ENCODE measurements at regions not wholly inside any gene's neighbourhood (a gene's known extent, or its start where the extent isn't known, plus 50 kb on each side); places are given as distances from the start of the nearest gene placed in this dataset.

- ATAC-seq (peak in 1 of 4 donors; percentile 47), DNase-seq (no peak)
- Histone ChIP-seq H3K36me3 (no peaks in the 10 kb centered on the region), H3K4me1 (no peaks in the 10 kb centered on the region), H3K9me3 (no peaks in the 10 kb centered on the region), H3K4me3 (no peak overlapping the region), H3K27ac (no peak overlapping the region), H3K27me3 (no peaks in the 10 kb centered on the region)
- intact Hi-C loops (cut with DNase I) = no loop called here
- TF ChIP-seq CTCF (IDR thresholded peaks at IDR 0.05) (no peak), POLR2A (IDR thresholded peaks at IDR 0.05) (no peak)
- 40 to 59% (median 50%) methylated on average over 2 of the region's 2 CpGs for WGBS, 4 donors
These were observed 287.5 kb upstream of the DAB1 start for GRCh38 chr1:57711326-57711725.

- intact Hi-C loops (cut with DNase I) = no loop called here
These were observed 283.8 kb upstream of the DAB1 start for GRCh38 chr1:57707631-57708030.

GRCh38 chr1:57704811-57705210, 281.0 kb upstream of the DAB1 start:
- Histone ChIP-seq H3K36me3 (no peaks in the 10 kb centered on the region), H3K4me3 (no peak overlapping the region), H3K4me1 (no peaks in the 10 kb centered on the region), H3K9me3 (peaks cover 0 to 4% (median 0%) of the 10 kb centered on the region in 12 donors), H3K27ac (no peak overlapping the region), H3K27me3 (no peaks in the 10 kb centered on the region)
- TF ChIP-seq POLR2A (IDR thresholded peaks at IDR 0.05) (no peak), CTCF (IDR thresholded peaks at IDR 0.05) (no peak)
- DNase-seq (no peak), ATAC-seq (no peak)
- intact Hi-C loops (cut with DNase I) = no loop called here
- 68 to 90% (median 86%) methylated on average over 1 of the region's 1 CpG for WGBS, 4 donors

More at GRCh38 chr1:57707631-57708030, 283.8 kb upstream of the DAB1 start:
- ATAC-seq (no peak), DNase-seq (no peak)
- Histone ChIP-seq H3K27me3 (no peaks in the 10 kb centered on the region), H3K4me1 (no peaks in the 10 kb centered on the region), H3K9me3 (no peaks in the 10 kb centered on the region), H3K27ac (no peak overlapping the region), H3K4me3 (no peak overlapping the region), H3K36me3 (no peaks in the 10 kb centered on the region)
- WGBS, 4 donors = 87 to 100% (median 93%) methylated on average over 1 of the region's 1 CpG
- TF ChIP-seq CTCF (IDR thresholded peaks at IDR 0.05) (no peak), POLR2A (IDR thresholded peaks at IDR 0.05) (no peak)

GRCh38 chr1:57704231-57704630, 280.4 kb upstream of the DAB1 start:
- Histone ChIP-seq H3K4me1 (no peaks in the 10 kb centered on the region), H3K27me3 (no peaks in the 10 kb centered on the region), H3K36me3 (no peaks in the 10 kb centered on the region), H3K4me3 (no peak overlapping the region), H3K27ac (no peak overlapping the region), H3K9me3 (peaks cover 0 to 4% (median 0%) of the 10 kb centered on the region in 12 donors)
- ATAC-seq = no peak
- TF ChIP-seq POLR2A (IDR thresholded peaks at IDR 0.05) = no peak
- no peak for TF ChIP-seq CTCF (IDR thresholded peaks at IDR 0.05)
- DNase-seq = no peak
- intact Hi-C loops (cut with DNase I) = no loop called here
